ENCODE measurements at regions not wholly inside any gene's neighbourhood (a gene's known extent, or its start where the extent isn't known, plus 50 kb on each side); places are given as distances from the start of the nearest gene placed in this dataset.

- Histone ChIP-seq H3K4me1 (ENCODE audit: insufficient read depth) (peaks cover 33% of the 10 kb centered on the region), H4K20me1 (ENCODE audit: insufficient read depth) (no peaks in the 10 kb centered on the region), H3K79me2 (ENCODE audit: insufficient read depth) (peaks cover 9% of the 10 kb centered on the region), H3K4me3 (no peak overlapping the region), H3K9me3 (ENCODE audit: low read depth) (no peaks in the 10 kb centered on the region), H3K27me3 (replicated peaks; ENCODE audit: insufficient read depth) (no peaks in the 10 kb centered on the region), H3K27ac (no peak overlapping the region), H3K9me2 (ENCODE audit: insufficient read depth) (no peaks in the 10 kb centered on the region), H2AFZ (no peak overlapping the region), H3F3A (ENCODE audit: insufficient read depth) (peaks cover 19% of the 10 kb centered on the region), H3K9ac (no peak overlapping the region), H3K36me3 (ENCODE audit: low read depth) (no peaks in the 10 kb centered on the region), H3K4me2 (ENCODE audit: unreplicated experiment) (no peak overlapping the region)
- no peak for DNase-seq
- WGBS, 2 experiments (ENCODE audit: low coverage in 1 of 2, low lambda C conversion rate in 2 of 2, missing lambda C conversion rate in 2 of 2), result 94 to 98% methylated on average over 15 to 24 of the region's 26 CpGs
- in situ Hi-C loops (cut with MboI), result no loop called here
- TF ChIP-seq EZH2phosphoT487 (IDR thresholded peaks at IDR 0.05; ENCODE audit: insufficient read depth, low read depth), result no peak
These were observed 149.3 kb upstream of the GSE1 start for GRCh38 chr16:85463672-85464382.

GRCh38 chr16:85464383-85465305 is 148.5 kb upstream of the GSE1 start:
- Histone ChIP-seq H3K9me3 (ENCODE audit: low read depth) (no peaks in the 10 kb centered on the region), H3K9me2 (ENCODE audit: insufficient read depth) (no peaks in the 10 kb centered on the region), H3K27me3 (replicated peaks; ENCODE audit: insufficient read depth) (no peaks in the 10 kb centered on the region), H3K9ac (no peak overlapping the region), H4K20me1 (ENCODE audit: insufficient read depth) (no peaks in the 10 kb centered on the region), H3K4me2 (ENCODE audit: unreplicated experiment) (no peak overlapping the region), H3K79me2 (ENCODE audit: insufficient read depth) (peaks cover 9% of the 10 kb centered on the region), H3K27ac (no peak overlapping the region), H3K4me1 (ENCODE audit: insufficient read depth) (peaks cover 33% of the 10 kb centered on the region), H3F3A (ENCODE audit: insufficient read depth) (peaks cover 19% of the 10 kb centered on the region), H2AFZ (no peak overlapping the region), H3K4me3 (no peak overlapping the region), H3K36me3 (ENCODE audit: low read depth) (no peaks in the 10 kb centered on the region)
- no peak for DNase-seq
- WGBS, 2 experiments (ENCODE audit: low coverage in 1 of 2, low lambda C conversion rate in 2 of 2, missing lambda C conversion rate in 2 of 2), result 89 to 92% methylated on average over 28 to 29 of the region's 30 CpGs
- no peak for TF ChIP-seq EZH2phosphoT487 (IDR thresholded peaks at IDR 0.05; ENCODE audit: insufficient read depth, low read depth)
- TF ChIP-seq EZH2 (IDR thresholded peaks at IDR 0.05; ENCODE audit: insufficient read depth, poor library complexity, severe bottlenecking), result no peak
- in situ Hi-C loops (cut with MboI), result no loop called here

GRCh38 chr16:85465328-85466303 is 147.5 kb upstream of the GSE1 start:
- Histone ChIP-seq H3K4me1 (ENCODE audit: insufficient read depth) (peaks cover 30% of the 10 kb centered on the region), H3K4me3 (no peak overlapping the region), H3K27me3 (replicated peaks; ENCODE audit: insufficient read depth) (no peaks in the 10 kb centered on the region), H3K9me3 (ENCODE audit: low read depth) (no peaks in the 10 kb centered on the region), H3K4me2 (ENCODE audit: unreplicated experiment) (no peak overlapping the region), H3K9ac (peak overlapping the region; percentile 50), H3K36me3 (ENCODE audit: low read depth) (no peaks in the 10 kb centered on the region), H4K20me1 (ENCODE audit: insufficient read depth) (no peaks in the 10 kb centered on the region), H3K27ac (peak overlapping the region; percentile 77), H3F3A (ENCODE audit: insufficient read depth) (peaks cover 16% of the 10 kb centered on the region), H3K9me2 (ENCODE audit: insufficient read depth) (no peaks in the 10 kb centered on the region), H2AFZ (no peak overlapping the region), H3K79me2 (ENCODE audit: insufficient read depth) (peaks cover 9% of the 10 kb centered on the region)
- peak; percentile 92 for DNase-seq
- no peak for TF ChIP-seq EZH2phosphoT487 (IDR thresholded peaks at IDR 0.05; ENCODE audit: insufficient read depth, low read depth)
- no peak for TF ChIP-seq EZH2 (IDR thresholded peaks at IDR 0.05; ENCODE audit: insufficient read depth, poor library complexity, severe bottlenecking)
- in situ Hi-C loops (cut with MboI), result no loop called here
- 28 to 29% methylated on average over 12 of the region's 12 CpGs for WGBS, 2 experiments (ENCODE audit: low coverage in 1 of 2, low lambda C conversion rate in 2 of 2, missing lambda C conversion rate in 2 of 2)

- Histone ChIP-seq H3K4me3 (no peak overlapping the region), H3K27me3 (replicated peaks; ENCODE audit: insufficient read depth) (no peaks in the 10 kb centered on the region), H3K4me1 (ENCODE audit: insufficient read depth) (peaks cover 23% of the 10 kb centered on the region), H3K9me2 (ENCODE audit: insufficient read depth) (no peaks in the 10 kb centered on the region), H2AFZ (no peak overlapping the region), H4K20me1 (ENCODE audit: insufficient read depth) (no peaks in the 10 kb centered on the region), H3K36me3 (ENCODE audit: low read depth) (no peaks in the 10 kb centered on the region), H3F3A (ENCODE audit: insufficient read depth) (peaks cover 11% of the 10 kb centered on the region), H3K4me2 (ENCODE audit: unreplicated experiment) (no peak overlapping the region), H3K27ac (peak overlapping the region; percentile 77), H3K9ac (peak overlapping the region; percentile 50), H3K9me3 (ENCODE audit: low read depth) (no peaks in the 10 kb centered on the region), H3K79me2 (ENCODE audit: insufficient read depth) (peaks cover 11% of the 10 kb centered on the region)
- no peak for DNase-seq
- no peak for TF ChIP-seq EZH2 (IDR thresholded peaks at IDR 0.05; ENCODE audit: insufficient read depth, poor library complexity, severe bottlenecking)
- TF ChIP-seq EZH2phosphoT487 (IDR thresholded peaks at IDR 0.05; ENCODE audit: insufficient read depth, low read depth), result no peak
- in situ Hi-C loops (cut with MboI), result no loop called here
- 79 to 85% methylated on average over 10 of the region's 10 CpGs for WGBS, 2 experiments (ENCODE audit: low coverage in 1 of 2, low lambda C conversion rate in 2 of 2, missing lambda C conversion rate in 2 of 2)
These were observed 146.8 kb upstream of the GSE1 start for GRCh38 chr16:85466304-85466700.
